H1 (cell line): ENCODE measurements at regions not wholly inside any gene's neighbourhood (a gene's known extent, or its start where the extent isn't known, plus 50 kb on each side); places are given as distances from the start of the nearest gene placed in this dataset.

ENCODE experiments used
- PHF8 ChIP-seq: fragments of 200-600 bp; sonication (generic); conservative IDR thresholded peaks from 2 replicates; pipeline ENCODE4 v1.7.1; 2012; ENCODE audit warnings: low read depth, mild to moderate bottlenecking, inconsistent platforms, low read length, moderate library complexity
- SIX5 ChIP-seq: IDR thresholded peaks from 2 replicates; pipeline ENCODE4 v1.6.1; 2011; ENCODE audit warnings: mild to moderate bottlenecking, low read depth, low read length
- TBP ChIP-seq: IDR thresholded peaks from 2 replicates; pipeline ENCODE4 v1.6.1; 2011; ENCODE audit warnings: low read depth, low read length, improper control_type of control experiment

GRCh38 chr20:53760025-53760441, 166.4 kb upstream of the ZNF217 start (continued):
- TF ChIP-seq PHF8: no peak
- no peak for TF ChIP-seq TBP
- no peak for TF ChIP-seq SIX5
- TF ChIP-seq, all 59 proteins: peak for 0
